K562 (cell line): ENCODE measurements at regions not wholly inside any gene's neighbourhood (a gene's known extent, or its start where the extent isn't known, plus 50 kb on each side); places are given as distances from the start of the nearest gene placed in this dataset.

Experiments used
- CSDE1 ChIP-seq, 2 experiments: fragments of 450-650 bp; IDR thresholded peaks; 2 replicates each; pipeline ENCODE4 v1.6.1; 2016; ENCODE audit warnings: mild to moderate bottlenecking in 1 of 2
- CTCF ChIP-seq, 3 experiments: IDR thresholded peaks in 2 of 3; conservative IDR thresholded peaks in 1 of 3; 2 replicates each; pipeline ENCODE4 v1.5.1; 2011 to 2012; ENCODE audit warnings: low read length in 3 of 3, mild to moderate bottlenecking in 3 of 3, control low read depth in 2 of 3, improper control_type of control experiment in 1 of 3, inconsistent platforms in 1 of 3, low read depth in 1 of 3, mixed read lengths in 1 of 3, moderate library complexity in 1 of 3; ENCODE audit not compliant: insufficient read depth in 2 of 3
- FOSL1 ChIP-seq: fragments of 200-800 bp; sonication (Bioruptor generic); conservative IDR thresholded peaks from 2 replicates; pipeline ENCODE4 v1.6.1; 2016; ENCODE audit warnings: missing genetic modification characterization, missing compliant biosample characterization
- HDAC6 ChIP-seq: IDR thresholded peaks from 2 replicates; pipeline ENCODE4 v1.6.1; 2012; ENCODE audit warnings: low read depth, mild to moderate bottlenecking, control low read depth, inconsistent platforms, low read length, moderate library complexity
- MAFK ChIP-seq: IDR thresholded peaks from 2 replicates; pipeline ENCODE4 v1.6.1; 2011; ENCODE audit warnings: low read length, improper control_type of control experiment
- POLR2AphosphoS5 ChIP-seq: IDR thresholded peaks from 2 replicates; pipeline ENCODE4 v1.6.1; 2011; ENCODE audit warnings: mild to moderate bottlenecking, low read depth, low read length, moderate library complexity; ENCODE audit not compliant: control insufficient read depth, insufficient read depth
- RBBP5 ChIP-seq: fragments of 200-600 bp; sonication (generic); IDR thresholded peaks from 2 replicates; pipeline ENCODE4 v1.6.1; 2012; ENCODE audit warnings: borderline replicate concordance, mild to moderate bottlenecking, low read length, control low read depth, inconsistent platforms; ENCODE audit not compliant: insufficient read depth, poor library complexity, severe bottlenecking
- SMARCC2 ChIP-seq: fragments of 450-650 bp; IDR thresholded peaks from 2 replicates; pipeline ENCODE4 v1.6.1; 2017; ENCODE audit warnings: antibody characterized with exemption, moderate library complexity, mild to moderate bottlenecking, low read depth
- TCF7L2 ChIP-seq: fragments of 150-350 bp; IDR thresholded peaks from 2 replicates; pipeline ENCODE4 v1.6.1; 2016; ENCODE audit warnings: low read depth, mild to moderate bottlenecking, low read length, moderate library complexity
- U2AF1 ChIP-seq: fragments of 200-400 bp; formaldehyde crosslinking; optimal IDR thresholded peaks from 2 replicates; pipeline ENCODE3; 2017; ENCODE audit warnings: mild to moderate bottlenecking, low read depth, low read length, moderate library complexity
- XRCC5 ChIP-seq: fragments of 200-400 bp; formaldehyde crosslinking; IDR thresholded peaks from 2 replicates; pipeline ENCODE4 v1.6.1; 2017; ENCODE audit warnings: low read depth, mild to moderate bottlenecking, low read length
- ZSCAN29 ChIP-seq: fragments of 450-650 bp; IDR thresholded peaks from 2 replicates; pipeline ENCODE4 v1.6.1; 2017

- no peak for TF ChIP-seq XRCC5
- no peak for TF ChIP-seq CTCF (IDR thresholded peaks at IDR 0.05 in 2 of 3, conservative IDR thresholded peaks at IDR 0.05 in 1 of 3; ENCODE audit: insufficient read depth in 2 of 3, low read depth in 1 of 3, low read length in 3 of 3)
- no peak for TF ChIP-seq SMARCC2
- TF ChIP-seq POLR2AphosphoS5 = no peak
- no peak for TF ChIP-seq MAFK
- no peak for TF ChIP-seq U2AF1
- TF ChIP-seq RBBP5 = no peak
- no peak for TF ChIP-seq FOSL1
- no peak for TF ChIP-seq HDAC6
- TF ChIP-seq CSDE1 (IDR thresholded peaks at IDR 0.05) = no peak
- TF ChIP-seq ZSCAN29 = no peak
- TF ChIP-seq TCF7L2 = no peak
These were observed 95.2 kb upstream of the BTBD3 start for GRCh38 chr20:11822540-11822794.
